Endodermal cell (in vitro differentiated cells): ENCODE measurements at regions not wholly inside any gene's neighbourhood (a gene's known extent, or its start where the extent isn't known, plus 50 kb on each side); places are given as distances from the start of the nearest gene placed in this dataset.

ENCODE experiments used
- DNase-seq: peaks from one replicate; pipeline ENCODE4 v3.0.0-alpha.2; 2017
- H3K27ac ChIP-seq: 2 replicates; pipeline ENCODE4 v1.5.1; 2013; ENCODE audit warnings: mild to moderate bottlenecking, low read depth, low read length, moderate library complexity
- H3K27me3 ChIP-seq: 2 replicates; pipeline ENCODE4 v1.6.1; 2013; ENCODE audit warnings: mild to moderate bottlenecking, low read length, moderate library complexity; ENCODE audit not compliant: insufficient read depth, control insufficient read depth, poor library complexity, severe bottlenecking
- H3K36me3 ChIP-seq: 2 replicates; pipeline ENCODE4 v1.7.0; 2013; ENCODE audit warnings: mild to moderate bottlenecking, low read length, moderate library complexity; ENCODE audit not compliant: control insufficient read depth, insufficient read depth
- H3K4me1 ChIP-seq: one replicate; pipeline ENCODE4 v1.7.0; 2013; ENCODE audit warnings: low read length; ENCODE audit not compliant: control insufficient read depth, insufficient read depth
- H3K4me3 ChIP-seq: 2 replicates; pipeline ENCODE4 v1.5.1; 2013; ENCODE audit warnings: mild to moderate bottlenecking, low read length, moderate library complexity
- H3K9ac ChIP-seq: 2 replicates; pipeline ENCODE4 v1.6.1; 2013; ENCODE audit warnings: mild to moderate bottlenecking, low read length, moderate library complexity; ENCODE audit not compliant: poor library complexity, severe bottlenecking; ENCODE audit errors: extremely low read depth
- H3K9me3 ChIP-seq: 2 replicates; pipeline ENCODE4 v1.6.1; 2013; ENCODE audit warnings: mild to moderate bottlenecking, low read length, moderate library complexity; ENCODE audit not compliant: control insufficient read depth
- H3K27ac Mint-ChIP-seq: 2 replicates; pipeline ENCODE4 v1.8.0; 2020; ENCODE audit warnings: mixed read lengths
- H3K27me3 Mint-ChIP-seq: 2 replicates; pipeline ENCODE4 v1.8.0; 2021; ENCODE audit warnings: mild to moderate bottlenecking, mixed read lengths; ENCODE audit not compliant: insufficient read depth
- H3K36me3 Mint-ChIP-seq: 2 replicates; pipeline ENCODE4 v1.8.0; 2020; ENCODE audit warnings: low read depth, mixed read lengths
- H3K4me1 Mint-ChIP-seq: 2 replicates; pipeline ENCODE4 v1.8.0; 2020; ENCODE audit warnings: mixed read lengths
- H3K4me3 Mint-ChIP-seq: 2 replicates; pipeline ENCODE4 v1.8.0; 2020; ENCODE audit warnings: mild to moderate bottlenecking, moderate library complexity, mixed read lengths
- H3K9me3 Mint-ChIP-seq: 2 replicates; pipeline ENCODE4 v1.8.0; 2020; ENCODE audit warnings: mild to moderate bottlenecking, mixed read lengths
- CTCF ChIP-seq: fragments of 200-600 bp; sonication (generic); conservative IDR thresholded peaks from 2 replicates; pipeline ENCODE4 v1.5.0; 2021; ENCODE audit warnings: antibody characterized with exemption, mild to moderate bottlenecking
- WGBS, 2 experiments: methylation state at CpG; one replicate each; pipeline versions ENCODE4 v1.1.5 to v1.1.7; 2013; ENCODE audit warnings: missing lambda C conversion rate in 2 of 2, mixed read lengths in 1 of 2; ENCODE audit not compliant: insufficient coverage in 1 of 2, insufficient read length in 1 of 2; 5-methylcytosine and 5-hydroxymethylcytosine counted together

- DNase-seq: no peak
- Mint-ChIP-seq H3K4me3 (no peak overlapping the region), H3K27ac (peak overlapping the region; percentile 84), H3K9me3 (no peaks in the 10 kb centered on the region), H3K4me1 (peaks cover 15% of the 10 kb centered on the region), H3K36me3 (no peaks in the 10 kb centered on the region), H3K27me3 (no peaks in the 10 kb centered on the region)
- no peaks in the 10 kb centered on the region for H3K9me3 ChIP-seq
- H3K9ac ChIP-seq: no peak overlapping the region
- TF ChIP-seq CTCF: no peak
- no peaks in the 10 kb centered on the region for H3K4me1 ChIP-seq
- H3K36me3 ChIP-seq: no peaks in the 10 kb centered on the region
- 91 to 94% methylated on average over 9 to 10 of the region's 10 CpGs for WGBS, 2 experiments
- H3K27me3 ChIP-seq: no peaks in the 10 kb centered on the region
- no peak overlapping the region for H3K4me3 ChIP-seq
- no peak overlapping the region for H3K27ac ChIP-seq
Observed at GRCh38 chr5:171666815-171667214, 118.8 kb upstream of the SMIM23 start.

GRCh38 chr5:171667341-171668096, 118.1 kb upstream of the SMIM23 start:
- Histone ChIP-seq H3K9ac (no peak overlapping the region), H3K4me1 (no peaks in the 10 kb centered on the region), H3K4me3 (no peak overlapping the region), H3K27ac (no peak overlapping the region), H3K36me3 (no peaks in the 10 kb centered on the region), H3K9me3 (no peaks in the 10 kb centered on the region), H3K27me3 (no peaks in the 10 kb centered on the region)
- Mint-ChIP-seq H3K4me3 (no peak overlapping the region), H3K36me3 (no peaks in the 10 kb centered on the region), H3K27me3 (no peaks in the 10 kb centered on the region), H3K27ac (peak overlapping the region; percentile 87), H3K4me1 (peaks cover 15% of the 10 kb centered on the region), H3K9me3 (no peaks in the 10 kb centered on the region)
- no peak for TF ChIP-seq CTCF
- 74 to 77% methylated on average over 14 to 30 of the region's 30 CpGs for WGBS, 2 experiments
- DNase-seq: peak; percentile 94

DNA sequence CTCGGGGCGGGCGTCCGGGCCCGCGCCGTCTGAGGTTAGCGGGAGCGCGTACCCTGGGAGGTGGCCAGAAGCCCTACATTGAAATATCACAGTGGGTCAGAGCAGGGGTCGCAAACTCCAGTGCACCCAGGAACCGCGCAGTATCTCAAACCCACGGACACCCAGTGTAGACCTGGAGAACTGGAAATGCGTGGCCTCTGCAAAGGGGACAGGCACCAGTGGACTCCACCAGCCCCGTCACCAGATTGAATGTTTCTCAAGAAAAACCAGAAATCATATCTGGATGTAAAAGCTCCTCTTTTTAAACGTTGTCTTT, 117.6 kb upstream of the SMIM23 start:
- WGBS, 2 experiments: 79 to 81% methylated on average over 7 to 17 of the region's 17 CpGs
- Mint-ChIP-seq H3K4me1 (peaks cover 15% of the 10 kb centered on the region), H3K36me3 (no peaks in the 10 kb centered on the region), H3K27me3 (no peaks in the 10 kb centered on the region), H3K9me3 (no peaks in the 10 kb centered on the region), H3K4me3 (no peak overlapping the region), H3K27ac (peak overlapping the region; percentile 87)
- Histone ChIP-seq H3K4me1 (no peaks in the 10 kb centered on the region), H3K9ac (no peak overlapping the region), H3K4me3 (no peak overlapping the region), H3K9me3 (no peaks in the 10 kb centered on the region), H3K36me3 (no peaks in the 10 kb centered on the region), H3K27ac (peak overlapping the region; percentile 35), H3K27me3 (no peaks in the 10 kb centered on the region)
- TF ChIP-seq CTCF: no peak
- no peak for DNase-seq
